HG03342 (cell line): ENCODE measurements at regions not wholly inside any gene's neighbourhood (a gene's known extent, or its start where the extent isn't known, plus 50 kb on each side); places are given as distances from the start of the nearest gene placed in this dataset.
"Not testable (repeated sequence)": the region's sequence is repeated elsewhere in the genome, so short reads cannot be mapped to it uniquely, and the experiment has no call there.

Experiments used
- ATAC-seq: cut with Tn5 transposase; IDR thresholded peaks from one replicate; pipeline ENCODE4 v1.9.1; 2021; ENCODE audit warnings: mild to moderate bottlenecking, moderate library complexity; ENCODE audit not compliant: unreplicated experiment

- no peak for ATAC-seq
Measured at GRCh38 chr6:121593011-121593641, 157.7 kb downstream of the GJA1 start.

GRCh38 chr6:121594053-121594452, 158.6 kb downstream of the GJA1 start:
- ATAC-seq, result no peak

DNA sequence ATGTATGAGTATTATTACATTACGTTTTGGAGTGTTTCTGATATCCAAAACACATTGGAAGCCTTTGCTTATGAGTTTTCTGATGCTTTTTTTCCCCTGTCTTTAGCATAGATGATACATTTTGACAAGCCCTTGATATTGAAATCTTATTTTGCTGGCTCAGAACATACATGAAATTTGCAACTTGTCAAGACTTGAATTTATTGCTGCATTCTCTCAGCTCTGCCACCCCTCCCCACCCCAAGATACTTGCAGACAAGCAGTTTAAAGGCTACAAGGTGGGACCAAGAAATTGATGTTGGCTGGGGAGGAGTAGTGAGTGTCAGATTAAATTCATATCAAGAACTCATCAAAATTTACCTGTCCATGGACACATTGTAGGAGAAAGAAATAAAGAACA, 160.2 kb downstream of the GJA1 start:
- no peak for ATAC-seq

DNA sequence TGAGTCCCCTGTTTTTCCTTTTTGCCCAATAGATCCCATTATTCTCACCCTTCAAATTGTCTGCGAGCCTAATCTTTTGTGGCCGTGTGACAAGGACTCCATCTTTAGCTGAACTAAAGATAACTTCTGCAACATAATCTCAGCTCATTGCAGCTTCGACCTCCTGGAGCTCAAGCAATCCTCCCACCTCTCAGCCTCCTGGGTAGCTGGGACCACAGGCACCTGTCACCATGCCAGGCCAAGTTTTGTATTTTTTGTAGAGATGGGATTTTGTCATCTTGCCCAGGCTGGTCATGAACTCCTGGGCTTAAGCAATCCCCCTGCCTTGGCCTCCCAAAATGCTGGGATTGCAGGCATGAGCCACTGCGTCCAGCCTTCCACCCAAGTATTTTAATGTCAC, 161.0 kb downstream of the GJA1 start:
- ATAC-seq, result no peak

DNA sequence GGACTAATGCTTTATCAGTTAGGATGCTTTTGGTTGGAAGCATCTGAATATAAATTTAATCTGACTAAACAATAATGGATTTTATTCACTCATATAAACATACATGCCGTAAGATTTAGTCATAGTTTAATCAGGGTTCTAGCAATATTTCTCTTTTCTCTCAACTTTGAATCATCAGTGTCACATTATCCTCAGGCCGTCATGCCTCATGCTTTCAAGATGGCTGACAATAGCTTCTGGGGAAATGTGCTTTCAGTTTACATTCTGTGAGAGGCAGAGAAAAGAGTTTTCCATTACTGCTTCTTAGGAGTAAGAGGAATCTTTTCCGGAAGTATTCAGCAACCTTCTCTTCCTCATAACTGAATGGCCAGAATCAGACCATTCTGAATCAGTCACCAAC, 162.2 kb downstream of the GJA1 start:
- ATAC-seq, result no peak

- ATAC-seq, result not testable (repeated sequence)
Measured at GRCh38 chr6:121599331-121599730, 163.9 kb downstream of the GJA1 start.

GRCh38 chr6:121600389-121601168, 165.1 kb downstream of the GJA1 start:
- no peak for ATAC-seq

DNA sequence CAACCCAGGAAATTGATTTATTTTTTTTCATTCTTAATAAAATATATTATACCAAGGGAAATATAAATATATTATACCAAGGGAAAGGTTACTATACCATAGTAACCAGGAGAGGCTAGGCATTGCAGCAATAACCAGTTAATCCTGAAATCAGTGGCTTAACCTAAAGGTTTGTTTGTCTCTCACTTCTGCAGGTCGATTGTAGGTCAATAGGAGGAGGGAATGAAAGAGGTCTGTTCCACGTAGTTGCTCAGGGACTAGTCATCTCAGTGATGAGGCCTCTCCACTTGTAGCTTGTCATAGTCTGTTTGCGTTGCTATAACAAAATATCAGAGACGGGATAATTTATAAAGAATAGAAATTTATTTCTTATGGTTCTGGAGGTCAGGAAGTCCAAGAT, 168.0 kb downstream of the GJA1 start:
- no peak for ATAC-seq

DNA sequence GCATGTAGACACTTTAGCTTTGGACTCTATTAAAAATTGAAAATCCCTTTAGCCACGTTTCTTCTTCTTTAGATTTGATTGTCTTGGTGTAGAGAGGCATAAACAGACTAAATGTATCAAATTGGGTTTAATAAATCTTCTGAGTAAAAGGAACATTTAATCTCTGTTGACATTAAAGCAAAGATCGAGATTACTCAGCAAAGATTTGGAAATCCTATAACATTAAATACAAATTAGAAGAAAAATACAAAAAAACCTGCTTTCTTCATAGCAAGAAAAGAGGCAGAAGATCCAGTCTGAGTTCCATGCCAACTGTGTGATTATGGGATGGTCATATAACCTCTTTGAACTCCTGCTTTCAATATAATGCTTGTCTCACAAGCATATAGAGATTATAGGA, 172.3 kb downstream of the GJA1 start:
- no peak for ATAC-seq

- ATAC-seq, result no peak
Measured at GRCh38 chr6:121608270-121608669, 172.8 kb downstream of the GJA1 start.

DNA sequence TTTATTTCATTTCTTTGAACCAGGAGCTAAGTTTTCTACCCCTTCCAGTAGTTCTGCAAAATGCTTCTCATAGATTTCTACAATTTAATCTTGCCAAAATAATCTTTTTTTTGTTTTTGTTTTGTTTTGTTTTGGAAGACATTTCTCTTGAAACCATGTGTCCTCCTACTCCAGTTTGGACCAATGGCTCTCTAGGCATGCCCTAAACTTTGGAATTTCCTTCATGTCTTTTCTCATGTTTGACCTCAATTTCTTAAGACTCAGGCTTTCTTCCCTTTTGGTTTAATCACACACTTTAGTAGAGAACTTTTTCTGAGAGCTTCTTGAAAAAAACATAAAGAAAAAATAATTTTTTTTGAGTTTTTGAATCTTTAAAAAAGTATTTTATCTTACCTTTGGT, 173.8 kb downstream of the GJA1 start:
- no peak for ATAC-seq

- no peak for ATAC-seq
Measured at GRCh38 chr6:121612927-121613326, 177.5 kb downstream of the GJA1 start.

- no peak for ATAC-seq
Measured at GRCh38 chr6:121614115-121614514, 178.7 kb downstream of the GJA1 start.

DNA sequence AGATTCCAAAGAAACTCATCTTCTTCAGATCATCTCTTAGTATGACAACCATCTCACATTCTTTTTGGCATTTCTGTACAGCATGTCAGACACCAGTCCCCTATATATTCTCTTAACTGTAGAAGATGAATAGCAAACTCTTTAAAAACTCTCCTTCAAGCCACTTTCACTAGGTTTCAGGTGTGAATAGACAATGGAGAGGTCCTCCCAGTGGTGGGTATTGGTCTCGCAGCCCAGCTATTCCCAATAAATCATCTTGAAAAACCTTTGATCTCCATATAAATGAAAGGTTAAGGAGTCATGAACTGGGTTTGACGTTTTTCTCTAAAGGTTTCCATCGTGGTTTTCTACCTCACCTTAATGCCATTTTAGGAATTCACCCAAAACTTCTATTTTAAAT, 180.0 kb downstream of the GJA1 start:
- no peak for ATAC-seq

DNA sequence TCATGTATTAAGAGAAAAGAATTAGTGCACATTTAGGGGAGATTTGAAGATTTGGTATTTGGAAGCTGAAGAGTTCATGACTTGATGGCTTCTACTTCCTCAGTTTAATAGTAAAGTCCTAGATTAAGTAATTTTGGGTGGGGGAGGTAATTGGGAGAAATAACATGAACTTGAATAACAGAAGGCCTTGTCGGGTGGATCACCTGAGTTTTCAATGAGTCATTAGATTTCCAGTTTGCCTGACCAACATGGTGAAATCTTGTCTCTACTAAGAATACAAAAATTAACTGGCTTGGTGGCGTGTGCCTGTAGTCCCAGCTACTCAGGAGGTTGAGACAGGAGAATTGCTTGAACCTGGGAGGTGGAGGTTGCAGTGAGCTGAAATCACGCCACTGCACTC, 181.0 kb downstream of the GJA1 start:
- no peak for ATAC-seq

DNA sequence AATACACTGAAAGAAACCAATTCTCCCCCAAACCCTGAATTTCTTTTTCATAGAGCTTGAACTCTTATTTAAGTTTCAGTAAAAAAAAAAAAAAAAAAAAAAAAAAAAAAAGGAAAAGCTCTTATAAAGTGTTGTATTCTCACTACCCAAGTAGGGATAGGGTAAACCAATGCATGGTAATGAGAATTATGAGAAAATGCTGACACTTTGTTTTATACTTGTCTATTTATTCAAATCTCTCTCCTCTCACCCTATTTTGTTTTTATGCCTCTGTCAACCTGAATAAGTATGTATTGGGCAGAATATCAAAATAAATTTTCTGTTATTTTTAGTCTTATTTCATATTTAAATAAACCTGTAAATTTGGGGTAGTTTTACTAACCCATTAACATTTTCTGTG, 181.9 kb downstream of the GJA1 start:
- no peak for ATAC-seq

GRCh38 chr6:121619013-121619412, 183.6 kb downstream of the GJA1 start:
- ATAC-seq, result no peak

- no peak for ATAC-seq
Measured at GRCh38 chr6:121619987-121620740, 184.7 kb downstream of the GJA1 start.

DNA sequence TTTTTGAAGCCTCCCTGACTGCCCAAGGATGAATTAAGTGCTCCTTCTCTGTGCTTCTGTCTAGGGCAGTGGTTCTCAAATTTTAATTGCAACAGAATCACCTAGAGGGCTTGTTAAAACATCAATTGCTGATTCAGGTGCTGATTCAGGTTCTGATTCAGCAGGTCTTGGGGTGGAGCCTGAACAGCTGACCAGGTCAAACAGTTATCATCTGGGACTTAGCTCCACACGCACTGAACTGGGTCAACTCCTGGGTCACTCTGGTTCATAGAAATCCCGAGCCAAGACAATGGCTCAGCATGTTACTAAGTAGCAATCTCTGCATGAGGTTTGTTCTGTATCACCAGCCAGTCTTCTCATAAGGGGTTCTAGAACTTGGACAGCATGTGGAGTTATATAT, 192.3 kb downstream of the GJA1 start:
- ATAC-seq, result no peak

DNA sequence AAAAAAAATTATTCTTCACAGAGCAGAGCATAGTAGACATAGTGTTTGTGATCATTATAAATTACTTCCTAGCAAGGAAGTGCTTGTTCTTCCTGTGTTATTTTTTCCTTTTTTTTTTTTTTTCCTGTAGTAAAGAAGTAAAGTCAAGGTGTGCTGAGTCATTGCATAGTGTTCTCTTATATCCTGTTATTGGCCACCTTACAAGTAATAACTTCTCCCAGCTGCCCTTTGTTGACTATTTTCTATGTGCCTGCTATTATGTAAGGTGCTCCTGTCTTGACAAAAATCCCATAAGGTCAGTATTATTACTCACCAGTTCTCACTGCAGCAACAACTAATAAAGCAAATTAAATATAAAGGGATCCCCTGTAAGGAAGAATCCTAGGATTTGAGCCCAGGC, 195.3 kb downstream of the GJA1 start:
- no peak for ATAC-seq

- ATAC-seq, result not testable (repeated sequence)
Measured at GRCh38 chr6:121631752-121632151, 196.3 kb downstream of the GJA1 start.

- no peak for ATAC-seq
Measured at GRCh38 chr6:121633309-121633708, 197.9 kb downstream of the GJA1 start.
